ENCODE measurements at regions not wholly inside any gene's neighbourhood (a gene's known extent, or its start where the extent isn't known, plus 50 kb on each side); places are given as distances from the start of the nearest gene placed in this dataset.

GRCh38 chr5:66343370-66344071 is 199.4 kb downstream of the SREK1 start:
- POLR2A ChIA-PET: no interaction called here
- Histone ChIP-seq H3K9me3 (ENCODE audit: low read length) (no peaks in the 10 kb centered on the region), H3K4me3 (replicated peaks in 1 of 3; ENCODE audit: insufficient read depth in 1 of 3, low read depth in 2 of 3, low read length in 3 of 3) (no peak overlapping the region), H3K27me3 (ENCODE audit: control insufficient read depth in 1 of 2, insufficient read depth in 2 of 2, low read length in 2 of 2) (no peaks in the 10 kb centered on the region), H3K4me2 (ENCODE audit: low read depth, low read length) (no peak overlapping the region), H3K4me1 (ENCODE audit: insufficient read depth, low read length) (no peaks in the 10 kb centered on the region), H3K27ac (ENCODE audit: extremely low read length, insufficient read depth, low read length) (no peak overlapping the region), H3K36me3 (replicated peaks in 1 of 2; ENCODE audit: control insufficient read depth in 1 of 2, insufficient read depth in 2 of 2, low read length in 2 of 2) (no peaks in the 10 kb centered on the region), H3K79me2 (ENCODE audit: insufficient read depth, low read length) (no peaks in the 10 kb centered on the region), H2AFZ (ENCODE audit: low read length) (no peak overlapping the region), H4K20me1 (ENCODE audit: insufficient read depth, low read length) (no peaks in the 10 kb centered on the region), H3K9ac (ENCODE audit: insufficient read depth, low read depth, low read length) (no peak overlapping the region)
- in situ Hi-C loops (cut with HindIII; ENCODE audit: extremely low pct_ligation_motif_present, low pct_unique_long_range_greater_than_20kb): no loop called here
- CTCF ChIA-PET (ENCODE audit: low intra/inter-chr PET ratio, low total read pairs): no interaction called here
- no peak for ATAC-seq
- no peak for FAIRE-seq
- intact Hi-C loops (cut with micrococcal nuclease; ENCODE audit: unreplicated experiment): no loop called here
- DNase-seq (ENCODE audit: low spot score): no peak
- no peak for TF ChIP-seq PHF21A (CRISPR knock-in tag; IDR thresholded peaks at IDR 0.05)
- no peak for TF ChIP-seq ZNF552 (CRISPR knock-in tag; IDR thresholded peaks at IDR 0.05; ENCODE audit: borderline replicate concordance)
- TF ChIP-seq MEIS2 (CRISPR knock-in tag; IDR thresholded peaks at IDR 0.05): no peak
- no peak for TF ChIP-seq ZNF251 (CRISPR knock-in tag; IDR thresholded peaks at IDR 0.05)
- no peak for TF ChIP-seq THAP9 (CRISPR knock-in tag; IDR thresholded peaks at IDR 0.05; ENCODE audit: borderline replicate concordance)
- TF ChIP-seq DPF2 (CRISPR knock-in tag; IDR thresholded peaks at IDR 0.05; ENCODE audit: borderline replicate concordance, low read depth): no peak
- no peak for TF ChIP-seq ZNF839 (CRISPR knock-in tag; IDR thresholded peaks at IDR 0.05; ENCODE audit: borderline replicate concordance)
- no peak for TF ChIP-seq HNRNPK (IDR thresholded peaks at IDR 0.05; ENCODE audit: low read depth, low read length, poor library complexity, severe bottlenecking)
- TF ChIP-seq ZNF331 (CRISPR knock-in tag; IDR thresholded peaks at IDR 0.05): no peak
- no peak for TF ChIP-seq ZNF143 (CRISPR knock-in tag; IDR thresholded peaks at IDR 0.05)
- no TSS peak for BruUV-seq (replicated peaks)
- 25% methylated on average over 5 of the region's 5 CpGs for WGBS (ENCODE audit: low lambda C conversion rate)
